ENCODE measurements at regions not wholly inside any gene's neighbourhood (a gene's known extent, or its start where the extent isn't known, plus 50 kb on each side); places are given as distances from the start of the nearest gene placed in this dataset.

DNA sequence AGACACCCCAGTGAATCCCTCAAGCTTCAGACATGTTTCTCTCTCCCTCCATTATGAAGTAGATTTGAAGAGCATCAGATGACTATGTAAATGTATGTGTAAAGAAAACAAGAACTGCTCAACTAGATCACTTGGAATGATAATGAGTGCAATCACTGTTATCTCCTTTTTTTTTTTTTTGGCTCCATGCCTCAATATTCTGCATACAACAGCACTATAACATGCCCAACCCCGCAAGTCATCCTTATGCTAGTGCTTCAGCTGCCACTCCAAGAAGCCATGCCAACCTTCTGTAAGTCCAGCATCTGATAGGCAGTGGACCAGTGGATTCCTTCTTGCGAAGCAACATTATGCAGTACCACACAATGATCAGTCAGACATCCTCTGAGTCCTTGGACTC lies 133.7 kb downstream of the TFPI2 start:
- dilution Hi-C loops (cut with MboI; ENCODE audit: extremely low pct_ligation_motif_present, low sequenced_read_pairs) (no loop called here), intact Hi-C loops (cut with micrococcal nuclease) (no loop called here)
- Histone ChIP-seq H3K27ac (ENCODE audit: insufficient read depth, low read depth, low read length) (no peak overlapping the region), H3K36me3 (ENCODE audit: control insufficient read depth in 2 of 2, extremely low read depth in 1 of 2, insufficient read depth in 2 of 2, low read length in 2 of 2) (no peaks in the 10 kb centered on the region), H3K79me2 (ENCODE audit: control insufficient read depth, insufficient read depth, low read length) (no peaks in the 10 kb centered on the region), H3K27me3 (ENCODE audit: control insufficient read depth in 2 of 2, insufficient read depth in 2 of 2, low read length in 2 of 2) (no peaks in the 10 kb centered on the region), H4K20me1 (replicated peaks; ENCODE audit: control insufficient read depth, extremely low read depth, insufficient read depth, low read length) (no peaks in the 10 kb centered on the region), H3K4me1 (ENCODE audit: control insufficient read depth, extremely low read depth, insufficient read depth, low read length) (no peaks in the 10 kb centered on the region), H2AFZ (ENCODE audit: low read depth, low read length) (no peak overlapping the region), H3K4me3 (replicated peaks in 1 of 3; ENCODE audit: insufficient read depth in 1 of 3, low read depth in 1 of 3, low read length in 3 of 3) (no peak overlapping the region), H3K9me1 (replicated peaks; ENCODE audit: control insufficient read depth, extremely low read depth, insufficient read depth, low read length) (no peaks in the 10 kb centered on the region), H3K4me2 (ENCODE audit: insufficient read depth, low read length) (no peak overlapping the region), H3K9me3 (replicated peaks; ENCODE audit: control insufficient read depth, insufficient read depth, low read length) (no peaks in the 10 kb centered on the region), H3K9ac (replicated peaks; ENCODE audit: extremely low read depth, insufficient read depth, low read length) (no peak overlapping the region)
- no peak for DNase-seq (ENCODE audit: low read depth, low spot score)
- CTCF ChIA-PET = no interaction called here
- FAIRE-seq = no peak
- no TSS peak for BruUV-seq (replicated peaks)
- TF ChIP-seq POLR2AphosphoS5 (IDR thresholded peaks at IDR 0.05; ENCODE audit: insufficient read depth, low read depth, low read length) (no peak), GATA2 (IDR thresholded peaks at IDR 0.05; ENCODE audit: insufficient read depth, insufficient read length, low read depth, low read length) (no peak)
- POLR2A ChIA-PET = no interaction called here

DNA sequence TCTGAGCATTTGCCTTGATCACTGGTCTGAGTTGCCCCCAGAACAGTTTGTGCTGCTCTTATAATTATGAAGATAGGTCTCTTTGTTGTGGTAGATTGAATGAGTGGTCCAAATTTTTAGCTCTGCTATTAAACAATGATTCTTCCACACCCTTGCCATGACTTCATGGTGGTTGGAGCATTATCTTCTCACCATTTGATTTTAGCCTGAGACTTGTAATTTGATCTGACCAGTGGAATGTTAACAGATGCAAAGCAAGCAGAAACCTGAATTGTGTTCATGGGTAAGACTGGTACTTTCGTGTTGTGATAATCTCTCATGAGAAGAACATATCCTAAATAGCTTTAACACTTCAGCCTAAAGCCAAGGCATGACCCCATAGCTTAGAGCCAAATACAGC lies 139.1 kb downstream of the TFPI2 start:
- BruUV-seq (replicated peaks) = no TSS peak

More for the DNA sequence above, 139.1 kb downstream of the TFPI2 start:
- intact Hi-C loops (cut with micrococcal nuclease) (no loop called here), dilution Hi-C loops (cut with MboI; ENCODE audit: extremely low pct_ligation_motif_present, low sequenced_read_pairs) (no loop called here)
- Histone ChIP-seq H3K9ac (replicated peaks; ENCODE audit: extremely low read depth, insufficient read depth, low read length) (no peak overlapping the region), H3K9me1 (replicated peaks; ENCODE audit: control insufficient read depth, extremely low read depth, insufficient read depth, low read length) (no peaks in the 10 kb centered on the region), H3K4me1 (ENCODE audit: control insufficient read depth, extremely low read depth, insufficient read depth, low read length) (no peaks in the 10 kb centered on the region), H3K27ac (ENCODE audit: insufficient read depth, low read depth, low read length) (no peak overlapping the region), H3K4me3 (replicated peaks in 1 of 3; ENCODE audit: insufficient read depth in 1 of 3, low read depth in 1 of 3, low read length in 3 of 3) (no peak overlapping the region), H3K27me3 (ENCODE audit: control insufficient read depth in 2 of 2, insufficient read depth in 2 of 2, low read length in 2 of 2) (no peaks in the 10 kb centered on the region), H4K20me1 (replicated peaks; ENCODE audit: control insufficient read depth, extremely low read depth, insufficient read depth, low read length) (no peaks in the 10 kb centered on the region), H3K36me3 (ENCODE audit: control insufficient read depth in 2 of 2, extremely low read depth in 1 of 2, insufficient read depth in 2 of 2, low read length in 2 of 2) (no peaks in the 10 kb centered on the region), H3K79me2 (ENCODE audit: control insufficient read depth, insufficient read depth, low read length) (no peaks in the 10 kb centered on the region), H2AFZ (ENCODE audit: low read depth, low read length) (no peak overlapping the region), H3K9me3 (replicated peaks; ENCODE audit: control insufficient read depth, insufficient read depth, low read length) (no peaks in the 10 kb centered on the region), H3K4me2 (ENCODE audit: insufficient read depth, low read length) (no peak overlapping the region)
- FAIRE-seq (no peak), DNase-seq (ENCODE audit: low read depth, low spot score) (no peak)
- CTCF ChIA-PET = interaction anchor here (1.0 kb wide), 1 partner anchor 46 kb away, joined by 3 read pairs; no protein-coding TSS in a partner anchor
- TF ChIP-seq EZH2 (IDR thresholded peaks at IDR 0.05; ENCODE audit: borderline replicate concordance, low read depth, low read length, severe bottlenecking) (no peak), POLR2A (IDR thresholded peaks at IDR 0.05; ENCODE audit: low read depth, low read length) (no peak), POLR2AphosphoS5 (IDR thresholded peaks at IDR 0.05; ENCODE audit: insufficient read depth, low read depth, low read length) (no peak), GATA2 (IDR thresholded peaks at IDR 0.05; ENCODE audit: insufficient read depth, insufficient read length, low read depth, low read length) (no peak)
- POLR2A ChIA-PET = no interaction called here

All from endothelial cell of umbilical vein (primary cell).